HL-60 (cell line): ENCODE measurements at regions not wholly inside any gene's neighbourhood (a gene's known extent, or its start where the extent isn't known, plus 50 kb on each side); places are given as distances from the start of the nearest gene placed in this dataset.

ENCODE experiments used
- GABPA ChIP-seq: IDR thresholded peaks from 2 replicates; pipeline ENCODE4 v1.6.1; 2012; ENCODE audit warnings: low read depth
- POLR2AphosphoS5 ChIP-seq: IDR thresholded peaks from 2 replicates; pipeline ENCODE4 v1.6.1; 2012; ENCODE audit warnings: low read depth
- TF ChIP-seq, protein P1 (sequence below): IDR thresholded peaks from one replicate; pipeline ENCODE4 v1.5.1; 2011; ENCODE audit warnings: low read length, control low read depth, inconsistent platforms; ENCODE audit not compliant: insufficient read depth
- TF ChIP-seq, protein P2 (sequence below): IDR thresholded peaks from 2 replicates; pipeline ENCODE4 v1.6.1; 2012; ENCODE audit warnings: low read depth; ENCODE audit not compliant: insufficient replicate concordance

DNA sequence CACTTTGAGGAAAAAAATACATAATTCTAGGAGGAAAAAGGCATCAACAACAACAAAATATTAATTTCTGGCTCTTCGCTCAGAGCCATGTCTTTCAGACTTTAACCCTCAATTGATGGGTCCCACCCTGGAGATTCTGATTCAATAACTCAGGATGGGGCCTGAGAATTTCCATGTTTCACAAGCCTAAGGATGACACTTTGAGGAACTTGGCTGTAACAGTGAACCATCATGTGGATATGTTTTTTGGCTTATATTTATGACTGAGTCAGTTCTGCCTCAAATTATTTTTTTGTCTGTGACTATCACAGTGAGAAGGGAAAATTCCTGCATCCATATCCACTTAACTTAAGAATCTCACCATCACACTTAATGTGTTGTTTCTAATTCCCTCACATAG is 504.6 kb downstream of the RASEF start:
- TF ChIP-seq, protein P1, sequence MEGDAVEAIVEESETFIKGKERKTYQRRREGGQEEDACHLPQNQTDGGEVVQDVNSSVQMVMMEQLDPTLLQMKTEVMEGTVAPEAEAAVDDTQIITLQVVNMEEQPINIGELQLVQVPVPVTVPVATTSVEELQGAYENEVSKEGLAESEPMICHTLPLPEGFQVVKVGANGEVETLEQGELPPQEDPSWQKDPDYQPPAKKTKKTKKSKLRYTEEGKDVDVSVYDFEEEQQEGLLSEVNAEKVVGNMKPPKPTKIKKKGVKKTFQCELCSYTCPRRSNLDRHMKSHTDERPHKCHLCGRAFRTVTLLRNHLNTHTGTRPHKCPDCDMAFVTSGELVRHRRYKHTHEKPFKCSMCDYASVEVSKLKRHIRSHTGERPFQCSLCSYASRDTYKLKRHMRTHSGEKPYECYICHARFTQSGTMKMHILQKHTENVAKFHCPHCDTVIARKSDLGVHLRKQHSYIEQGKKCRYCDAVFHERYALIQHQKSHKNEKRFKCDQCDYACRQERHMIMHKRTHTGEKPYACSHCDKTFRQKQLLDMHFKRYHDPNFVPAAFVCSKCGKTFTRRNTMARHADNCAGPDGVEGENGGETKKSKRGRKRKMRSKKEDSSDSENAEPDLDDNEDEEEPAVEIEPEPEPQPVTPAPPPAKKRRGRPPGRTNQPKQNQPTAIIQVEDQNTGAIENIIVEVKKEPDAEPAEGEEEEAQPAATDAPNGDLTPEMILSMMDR = no peak
- TF ChIP-seq POLR2AphosphoS5 (no peak), GABPA (no peak)
- TF ChIP-seq, protein P2, sequence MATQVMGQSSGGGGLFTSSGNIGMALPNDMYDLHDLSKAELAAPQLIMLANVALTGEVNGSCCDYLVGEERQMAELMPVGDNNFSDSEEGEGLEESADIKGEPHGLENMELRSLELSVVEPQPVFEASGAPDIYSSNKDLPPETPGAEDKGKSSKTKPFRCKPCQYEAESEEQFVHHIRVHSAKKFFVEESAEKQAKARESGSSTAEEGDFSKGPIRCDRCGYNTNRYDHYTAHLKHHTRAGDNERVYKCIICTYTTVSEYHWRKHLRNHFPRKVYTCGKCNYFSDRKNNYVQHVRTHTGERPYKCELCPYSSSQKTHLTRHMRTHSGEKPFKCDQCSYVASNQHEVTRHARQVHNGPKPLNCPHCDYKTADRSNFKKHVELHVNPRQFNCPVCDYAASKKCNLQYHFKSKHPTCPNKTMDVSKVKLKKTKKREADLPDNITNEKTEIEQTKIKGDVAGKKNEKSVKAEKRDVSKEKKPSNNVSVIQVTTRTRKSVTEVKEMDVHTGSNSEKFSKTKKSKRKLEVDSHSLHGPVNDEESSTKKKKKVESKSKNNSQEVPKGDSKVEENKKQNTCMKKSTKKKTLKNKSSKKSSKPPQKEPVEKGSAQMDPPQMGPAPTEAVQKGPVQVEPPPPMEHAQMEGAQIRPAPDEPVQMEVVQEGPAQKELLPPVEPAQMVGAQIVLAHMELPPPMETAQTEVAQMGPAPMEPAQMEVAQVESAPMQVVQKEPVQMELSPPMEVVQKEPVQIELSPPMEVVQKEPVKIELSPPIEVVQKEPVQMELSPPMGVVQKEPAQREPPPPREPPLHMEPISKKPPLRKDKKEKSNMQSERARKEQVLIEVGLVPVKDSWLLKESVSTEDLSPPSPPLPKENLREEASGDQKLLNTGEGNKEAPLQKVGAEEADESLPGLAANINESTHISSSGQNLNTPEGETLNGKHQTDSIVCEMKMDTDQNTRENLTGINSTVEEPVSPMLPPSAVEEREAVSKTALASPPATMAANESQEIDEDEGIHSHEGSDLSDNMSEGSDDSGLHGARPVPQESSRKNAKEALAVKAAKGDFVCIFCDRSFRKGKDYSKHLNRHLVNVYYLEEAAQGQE = no peak
